ENCODE measurements at regions not wholly inside any gene's neighbourhood (a gene's known extent, or its start where the extent isn't known, plus 50 kb on each side); places are given as distances from the start of the nearest gene placed in this dataset.

DNA sequence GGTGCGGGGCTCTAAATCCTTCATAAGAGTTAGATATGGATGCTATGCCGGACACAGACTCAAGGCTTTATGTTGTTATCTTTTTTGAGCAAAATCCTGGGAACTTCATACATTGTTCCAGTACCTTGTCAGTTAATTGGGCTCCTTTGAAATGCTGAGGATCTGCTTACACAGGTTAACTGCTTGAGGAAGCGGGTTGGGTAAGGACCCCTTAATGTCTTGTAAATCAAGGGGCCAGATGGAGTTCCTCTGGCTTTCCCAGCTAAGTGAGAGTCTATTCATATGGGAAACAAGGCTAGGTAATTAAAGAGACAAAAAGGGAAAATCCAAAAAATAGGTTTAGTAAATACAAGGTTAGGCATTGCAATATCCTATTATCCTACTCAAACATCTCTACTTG lies 141.5 kb downstream of the OR2B2 start:
- no TSS peak for BruUV-seq (replicated peaks)
- no peaks in the 10 kb centered on the region for H3K9me3 ChIP-seq (ENCODE audit: low read length)
- H4K20me1 ChIP-seq (ENCODE audit: insufficient read depth, low read length) = no peaks in the 10 kb centered on the region
- H3K4me2 ChIP-seq (ENCODE audit: low read depth, low read length) = no peak overlapping the region
- H3K36me3 ChIP-seq (replicated peaks in 1 of 2; ENCODE audit: control insufficient read depth in 1 of 2, insufficient read depth in 2 of 2, low read length in 2 of 2) = no peaks in the 10 kb centered on the region
- TF ChIP-seq THYN1 (CRISPR knock-in tag; IDR thresholded peaks at IDR 0.05; ENCODE audit: borderline replicate concordance, low read depth) (no peak), SNAPC2 (CRISPR knock-in tag; IDR thresholded peaks at IDR 0.05) (no peak), EEA1 (CRISPR knock-in tag; IDR thresholded peaks at IDR 0.05; ENCODE audit: borderline replicate concordance) (no peak), RARG (CRISPR knock-in tag; IDR thresholded peaks at IDR 0.05; ENCODE audit: low read depth) (no peak), RFX1 (IDR thresholded peaks at IDR 0.05) (no peak), ETV5 (CRISPR knock-in tag; IDR thresholded peaks at IDR 0.05; ENCODE audit: borderline replicate concordance) (no peak), ZNF652 (CRISPR knock-in tag; IDR thresholded peaks at IDR 0.05; ENCODE audit: borderline replicate concordance, low read depth) (no peak), ZNF552 (CRISPR knock-in tag; IDR thresholded peaks at IDR 0.05; ENCODE audit: borderline replicate concordance) (no peak)
- TF ChIP-seq, protein P1, sequence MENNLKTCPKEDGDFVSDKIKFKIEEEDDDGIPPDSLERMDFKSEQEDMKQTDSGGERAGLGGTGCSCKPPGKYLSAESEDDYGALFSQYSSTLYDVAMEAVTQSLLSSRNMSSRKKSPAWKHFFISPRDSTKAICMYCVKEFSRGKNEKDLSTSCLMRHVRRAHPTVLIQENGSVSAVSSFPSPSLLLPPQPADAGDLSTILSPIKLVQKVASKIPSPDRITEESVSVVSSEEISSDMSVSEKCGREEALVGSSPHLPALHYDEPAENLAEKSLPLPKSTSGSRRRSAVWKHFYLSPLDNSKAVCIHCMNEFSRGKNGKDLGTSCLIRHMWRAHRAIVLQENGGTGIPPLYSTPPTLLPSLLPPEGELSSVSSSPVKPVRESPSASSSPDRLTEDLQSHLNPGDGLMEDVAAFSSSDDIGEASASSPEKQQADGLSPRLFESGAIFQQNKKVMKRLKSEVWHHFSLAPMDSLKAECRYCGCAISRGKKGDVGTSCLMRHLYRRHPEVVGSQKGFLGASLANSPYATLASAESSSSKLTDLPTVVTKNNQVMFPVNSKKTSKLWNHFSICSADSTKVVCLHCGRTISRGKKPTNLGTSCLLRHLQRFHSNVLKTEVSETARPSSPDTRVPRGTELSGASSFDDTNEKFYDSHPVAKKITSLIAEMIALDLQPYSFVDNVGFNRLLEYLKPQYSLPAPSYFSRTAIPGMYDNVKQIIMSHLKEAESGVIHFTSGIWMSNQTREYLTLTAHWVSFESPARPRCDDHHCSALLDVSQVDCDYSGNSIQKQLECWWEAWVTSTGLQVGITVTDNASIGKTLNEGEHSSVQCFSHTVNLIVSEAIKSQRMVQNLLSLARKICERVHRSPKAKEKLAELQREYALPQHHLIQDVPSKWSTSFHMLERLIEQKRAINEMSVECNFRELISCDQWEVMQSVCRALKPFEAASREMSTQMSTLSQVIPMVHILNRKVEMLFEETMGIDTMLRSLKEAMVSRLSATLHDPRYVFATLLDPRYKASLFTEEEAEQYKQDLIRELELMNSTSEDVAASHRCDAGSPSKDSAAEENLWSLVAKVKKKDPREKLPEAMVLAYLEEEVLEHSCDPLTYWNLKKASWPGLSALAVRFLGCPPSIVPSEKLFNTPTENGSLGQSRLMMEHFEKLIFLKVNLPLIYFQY (CRISPR knock-in tag; IDR thresholded peaks at IDR 0.05; ENCODE audit: borderline replicate concordance) = no peak
- TF ChIP-seq, protein P2, sequence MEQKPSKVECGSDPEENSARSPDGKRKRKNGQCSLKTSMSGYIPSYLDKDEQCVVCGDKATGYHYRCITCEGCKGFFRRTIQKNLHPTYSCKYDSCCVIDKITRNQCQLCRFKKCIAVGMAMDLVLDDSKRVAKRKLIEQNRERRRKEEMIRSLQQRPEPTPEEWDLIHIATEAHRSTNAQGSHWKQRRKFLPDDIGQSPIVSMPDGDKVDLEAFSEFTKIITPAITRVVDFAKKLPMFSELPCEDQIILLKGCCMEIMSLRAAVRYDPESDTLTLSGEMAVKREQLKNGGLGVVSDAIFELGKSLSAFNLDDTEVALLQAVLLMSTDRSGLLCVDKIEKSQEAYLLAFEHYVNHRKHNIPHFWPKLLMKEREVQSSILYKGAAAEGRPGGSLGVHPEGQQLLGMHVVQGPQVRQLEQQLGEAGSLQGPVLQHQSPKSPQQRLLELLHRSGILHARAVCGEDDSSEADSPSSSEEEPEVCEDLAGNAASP (CRISPR knock-in tag; IDR thresholded peaks at IDR 0.05; ENCODE audit: borderline replicate concordance) = no peak
- no peak for DNase-seq (ENCODE audit: low spot score)
- no peak for FAIRE-seq
- H3K4me1 ChIP-seq (ENCODE audit: insufficient read depth, low read length) = peaks cover 27% of the 10 kb centered on the region
- 96% methylated on average over 3 of the region's 3 CpGs for WGBS (ENCODE audit: low lambda C conversion rate)
- CTCF ChIA-PET (ENCODE audit: low intra/inter-chr PET ratio, low total read pairs) = no interaction called here
- H3K9ac ChIP-seq (ENCODE audit: insufficient read depth, low read depth, low read length) = no peak overlapping the region
- H3K4me3 ChIP-seq (replicated peaks in 1 of 3; ENCODE audit: insufficient read depth in 1 of 3, low read depth in 2 of 3, low read length in 3 of 3) = no peak overlapping the region
- no peak overlapping the region for H2AFZ ChIP-seq (ENCODE audit: low read length)
- no peak for ATAC-seq
- POLR2A ChIA-PET = no interaction called here
- no peak overlapping the region for H3K27ac ChIP-seq (ENCODE audit: extremely low read length, insufficient read depth, low read length)
- H3K79me2 ChIP-seq (ENCODE audit: insufficient read depth, low read length) = no peaks in the 10 kb centered on the region
- H3K27me3 ChIP-seq (ENCODE audit: control insufficient read depth in 1 of 2, insufficient read depth in 2 of 2, low read length in 2 of 2) = no peaks in the 10 kb centered on the region; a peak in 1 of 5 replicates
- in situ Hi-C loops (cut with HindIII; ENCODE audit: extremely low pct_ligation_motif_present, low pct_unique_long_range_greater_than_20kb) (no loop called here), intact Hi-C loops (cut with micrococcal nuclease; ENCODE audit: unreplicated experiment) (no loop called here)

Measured in HepG2 (cell line).